ENCODE measurements at regions not wholly inside any gene's neighbourhood (a gene's known extent, or its start where the extent isn't known, plus 50 kb on each side); places are given as distances from the start of the nearest gene placed in this dataset.

DNA sequence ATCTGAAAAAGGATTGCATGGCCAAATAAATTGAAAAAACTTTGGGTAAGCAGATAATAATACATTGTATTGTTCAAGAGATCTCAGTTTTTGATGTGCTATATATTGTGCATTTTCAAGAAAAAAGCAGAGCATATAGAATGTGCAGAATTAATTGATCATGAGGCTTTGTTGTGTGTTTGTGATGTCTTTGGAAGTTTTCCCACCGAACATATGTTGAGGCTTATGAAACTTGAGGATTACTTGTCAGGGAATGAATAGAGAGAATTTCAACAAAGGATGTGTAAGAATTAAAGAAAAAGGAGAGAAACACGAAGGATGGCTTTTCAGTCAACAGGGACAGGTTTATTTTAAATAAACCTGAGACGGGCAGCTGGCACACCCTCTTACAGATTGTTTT is 232.5 kb upstream of the POU1F1 start:
- Histone ChIP-seq H3K4me3 (ENCODE audit: low read length) (no peak overlapping the region), H3K4me2 (ENCODE audit: low read length) (no peak overlapping the region), H3K9me3 (ENCODE audit: insufficient read depth, low read length) (no peaks in the 10 kb centered on the region), H3K4me1 (ENCODE audit: low read length) (no peaks in the 10 kb centered on the region), H3K36me3 (replicated peaks; ENCODE audit: low read depth, low read length) (no peaks in the 10 kb centered on the region), H3K27me3 (ENCODE audit: low read depth, low read length) (no peaks in the 10 kb centered on the region), H3K27ac (ENCODE audit: low read length) (no peak overlapping the region), H2AFZ (ENCODE audit: low read depth, low read length) (no peak overlapping the region), H3K79me2 (ENCODE audit: low read length) (no peaks in the 10 kb centered on the region), H3K9ac (ENCODE audit: low read length) (no peak overlapping the region), H4K20me1 (ENCODE audit: insufficient read depth, low read length) (no peaks in the 10 kb centered on the region)
- TF ChIP-seq, protein P1, sequence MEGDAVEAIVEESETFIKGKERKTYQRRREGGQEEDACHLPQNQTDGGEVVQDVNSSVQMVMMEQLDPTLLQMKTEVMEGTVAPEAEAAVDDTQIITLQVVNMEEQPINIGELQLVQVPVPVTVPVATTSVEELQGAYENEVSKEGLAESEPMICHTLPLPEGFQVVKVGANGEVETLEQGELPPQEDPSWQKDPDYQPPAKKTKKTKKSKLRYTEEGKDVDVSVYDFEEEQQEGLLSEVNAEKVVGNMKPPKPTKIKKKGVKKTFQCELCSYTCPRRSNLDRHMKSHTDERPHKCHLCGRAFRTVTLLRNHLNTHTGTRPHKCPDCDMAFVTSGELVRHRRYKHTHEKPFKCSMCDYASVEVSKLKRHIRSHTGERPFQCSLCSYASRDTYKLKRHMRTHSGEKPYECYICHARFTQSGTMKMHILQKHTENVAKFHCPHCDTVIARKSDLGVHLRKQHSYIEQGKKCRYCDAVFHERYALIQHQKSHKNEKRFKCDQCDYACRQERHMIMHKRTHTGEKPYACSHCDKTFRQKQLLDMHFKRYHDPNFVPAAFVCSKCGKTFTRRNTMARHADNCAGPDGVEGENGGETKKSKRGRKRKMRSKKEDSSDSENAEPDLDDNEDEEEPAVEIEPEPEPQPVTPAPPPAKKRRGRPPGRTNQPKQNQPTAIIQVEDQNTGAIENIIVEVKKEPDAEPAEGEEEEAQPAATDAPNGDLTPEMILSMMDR (IDR thresholded peaks at IDR 0.05; ENCODE audit: low read depth, low read length) = no peak
- TF ChIP-seq EZH2phosphoT487 (IDR thresholded peaks at IDR 0.05; ENCODE audit: low read depth) = no peak

DNA sequence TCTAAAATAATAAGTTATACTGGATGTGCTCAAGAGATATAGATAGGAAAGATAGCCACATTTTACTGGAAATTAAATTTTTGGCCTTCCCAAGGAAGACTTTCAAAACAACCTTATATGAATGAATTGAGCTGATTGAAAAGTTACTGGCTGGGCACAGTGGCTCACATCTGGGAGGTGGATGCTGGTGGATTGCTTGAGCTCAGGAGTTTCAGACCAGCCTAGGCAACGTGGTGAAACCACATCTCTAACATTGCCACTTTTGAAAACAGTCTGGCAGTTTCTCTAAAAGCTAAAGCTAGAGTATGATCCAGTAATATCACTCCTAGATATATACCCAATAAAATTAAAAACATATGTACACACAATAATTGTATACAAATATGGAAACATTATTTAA is 231.4 kb upstream of the POU1F1 start:
- no peak for TF ChIP-seq EZH2phosphoT487 (IDR thresholded peaks at IDR 0.05; ENCODE audit: low read depth)
- TF ChIP-seq, protein P1 (IDR thresholded peaks at IDR 0.05; ENCODE audit: low read depth, low read length) = no peak
- Histone ChIP-seq H3K27me3 (ENCODE audit: low read depth, low read length) (no peaks in the 10 kb centered on the region), H3K4me1 (ENCODE audit: low read length) (no peaks in the 10 kb centered on the region), H3K36me3 (replicated peaks; ENCODE audit: low read depth, low read length) (no peaks in the 10 kb centered on the region), H3K27ac (ENCODE audit: low read length) (no peak overlapping the region), H3K9me3 (ENCODE audit: insufficient read depth, low read length) (no peaks in the 10 kb centered on the region), H3K4me2 (ENCODE audit: low read length) (no peak overlapping the region), H4K20me1 (ENCODE audit: insufficient read depth, low read length) (no peaks in the 10 kb centered on the region), H3K4me3 (ENCODE audit: low read length) (no peak overlapping the region), H3K9ac (ENCODE audit: low read length) (no peak overlapping the region), H3K79me2 (ENCODE audit: low read length) (no peaks in the 10 kb centered on the region), H2AFZ (ENCODE audit: low read depth, low read length) (no peak overlapping the region)

DNA sequence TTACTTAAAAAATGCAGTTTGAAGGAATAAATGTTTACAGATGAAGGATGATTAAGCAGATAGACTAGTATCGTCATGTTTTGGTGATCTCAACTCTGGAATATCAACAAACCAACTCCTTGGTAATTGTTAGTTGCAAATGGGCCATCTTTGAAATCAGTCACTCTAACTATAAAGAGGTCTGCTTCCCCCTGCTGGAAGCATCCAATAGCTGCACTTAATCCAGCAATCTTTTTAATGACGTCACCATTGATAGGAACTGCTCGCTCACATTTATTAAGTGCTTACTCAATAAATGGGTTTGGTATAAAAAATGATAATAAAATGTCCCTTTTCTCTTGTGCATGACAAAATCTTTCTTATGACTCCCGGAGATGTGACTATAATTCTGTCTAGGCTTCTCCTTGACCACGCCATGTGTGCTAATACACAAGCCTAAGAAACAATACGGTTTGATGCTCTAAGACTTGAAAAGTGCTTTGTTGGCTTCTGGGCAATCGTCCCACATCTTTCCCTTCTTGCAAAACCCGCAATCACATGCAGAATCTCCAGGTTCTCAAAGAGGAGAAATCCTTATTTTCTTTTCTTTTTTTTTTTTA is 227.6 kb upstream of the POU1F1 start:
- peak overlapping the region; percentile 50 for H2AFZ ChIP-seq (ENCODE audit: low read depth, low read length)
- H3K9me3 ChIP-seq (ENCODE audit: insufficient read depth, low read length) = no peaks in the 10 kb centered on the region
- no peaks in the 10 kb centered on the region for H3K4me1 ChIP-seq (ENCODE audit: low read length)
- no peaks in the 10 kb centered on the region for H3K79me2 ChIP-seq (ENCODE audit: low read length)
- H3K36me3 ChIP-seq (replicated peaks; ENCODE audit: low read depth, low read length) = no peaks in the 10 kb centered on the region
- no peak for TF ChIP-seq EZH2phosphoT487 (IDR thresholded peaks at IDR 0.05; ENCODE audit: low read depth)
- TF ChIP-seq, protein P1 (IDR thresholded peaks at IDR 0.05; ENCODE audit: low read depth, low read length) = peak; percentile 93
- H4K20me1 ChIP-seq (ENCODE audit: insufficient read depth, low read length) = no peaks in the 10 kb centered on the region
- peak overlapping the region; percentile 68 for H3K4me3 ChIP-seq (ENCODE audit: low read length)
- no peak overlapping the region for H3K27ac ChIP-seq (ENCODE audit: low read length)
- H3K9ac ChIP-seq (ENCODE audit: low read length) = no peak overlapping the region
- H3K4me2 ChIP-seq (ENCODE audit: low read length) = peak overlapping the region; percentile 62
- H3K27me3 ChIP-seq (ENCODE audit: low read depth, low read length) = no peaks in the 10 kb centered on the region

DNA sequence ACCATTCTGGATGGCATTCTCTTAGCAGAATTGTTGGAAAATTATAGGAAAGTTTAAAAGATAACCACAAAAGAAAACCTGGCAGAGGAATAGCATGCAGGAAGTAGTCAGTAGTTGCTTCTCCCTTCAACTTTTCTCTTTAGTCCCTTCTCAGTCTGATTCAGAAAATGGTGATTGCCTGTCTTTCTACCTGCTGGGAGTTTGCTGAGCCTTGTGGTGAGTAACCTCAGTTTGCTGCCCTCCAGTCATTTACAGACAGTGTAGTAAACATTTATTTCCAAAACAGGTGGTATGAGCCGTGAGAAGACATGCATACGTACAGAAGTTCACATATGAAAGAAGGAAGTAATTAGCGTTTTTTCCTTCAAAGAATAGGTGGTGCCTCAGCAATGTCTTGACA is 224.7 kb upstream of the POU1F1 start:
- no peak overlapping the region for H3K4me3 ChIP-seq (ENCODE audit: low read length)
- no peaks in the 10 kb centered on the region for H3K27me3 ChIP-seq (ENCODE audit: low read depth, low read length)
- H3K27ac ChIP-seq (ENCODE audit: low read length) = no peak overlapping the region
- no peak overlapping the region for H3K9ac ChIP-seq (ENCODE audit: low read length)
- H3K4me1 ChIP-seq (ENCODE audit: low read length) = peaks cover 7% of the 10 kb centered on the region; the same call in 1 of the 2 replicates
- H3K36me3 ChIP-seq (replicated peaks; ENCODE audit: low read depth, low read length) = no peaks in the 10 kb centered on the region
- peak overlapping the region; percentile 56; the same call in 1 of the 2 replicates for H2AFZ ChIP-seq (ENCODE audit: low read depth, low read length)
- no peaks in the 10 kb centered on the region for H3K79me2 ChIP-seq (ENCODE audit: low read length)
- H3K4me2 ChIP-seq (ENCODE audit: low read length) = peak overlapping the region; percentile 32; the same call in 1 of the 2 replicates
- H4K20me1 ChIP-seq (ENCODE audit: insufficient read depth, low read length) = no peaks in the 10 kb centered on the region
- TF ChIP-seq, protein P1 (IDR thresholded peaks at IDR 0.05; ENCODE audit: low read depth, low read length) = no peak
- no peak for TF ChIP-seq EZH2phosphoT487 (IDR thresholded peaks at IDR 0.05; ENCODE audit: low read depth)
- no peaks in the 10 kb centered on the region for H3K9me3 ChIP-seq (ENCODE audit: insufficient read depth, low read length)

Data from OCI-LY3 (cell line).